ENCODE measurements at regions not wholly inside any gene's neighbourhood (a gene's known extent, or its start where the extent isn't known, plus 50 kb on each side); places are given as distances from the start of the nearest gene placed in this dataset.

DNA sequence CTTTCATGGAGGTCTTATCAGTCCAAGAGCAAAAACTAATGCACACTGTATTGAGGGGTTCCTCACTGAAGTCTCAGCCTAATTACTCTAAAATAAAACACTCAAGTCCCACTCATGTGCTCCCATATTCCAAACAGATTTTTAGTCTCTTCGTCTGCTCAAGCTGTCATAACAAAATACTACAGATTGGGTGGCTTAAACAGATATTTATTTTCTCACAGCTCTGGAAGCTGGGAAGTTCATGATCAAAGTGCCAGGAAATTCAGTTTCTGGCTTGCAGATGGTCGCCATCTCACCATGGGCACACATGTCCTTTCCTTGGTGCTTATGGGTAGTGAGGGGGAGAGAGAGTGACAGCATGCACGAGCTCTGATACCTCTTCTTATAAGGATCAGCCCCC, 147.5 kb downstream of the ANXA2 start:
- Histone ChIP-seq H3K36me3 (no peaks in the 10 kb centered on the region), H3K27ac (no peak overlapping the region), H3K27me3 (no peaks in the 10 kb centered on the region), H3K9me3 (no peaks in the 10 kb centered on the region), H3K4me3 (no peak overlapping the region), H3K4me1 (no peaks in the 10 kb centered on the region)
- intact Hi-C loops (cut with DNase I; ENCODE audit: low total_unique reads), result no loop called here
- DNase-seq, result no peak
- TF ChIP-seq, protein P1, sequence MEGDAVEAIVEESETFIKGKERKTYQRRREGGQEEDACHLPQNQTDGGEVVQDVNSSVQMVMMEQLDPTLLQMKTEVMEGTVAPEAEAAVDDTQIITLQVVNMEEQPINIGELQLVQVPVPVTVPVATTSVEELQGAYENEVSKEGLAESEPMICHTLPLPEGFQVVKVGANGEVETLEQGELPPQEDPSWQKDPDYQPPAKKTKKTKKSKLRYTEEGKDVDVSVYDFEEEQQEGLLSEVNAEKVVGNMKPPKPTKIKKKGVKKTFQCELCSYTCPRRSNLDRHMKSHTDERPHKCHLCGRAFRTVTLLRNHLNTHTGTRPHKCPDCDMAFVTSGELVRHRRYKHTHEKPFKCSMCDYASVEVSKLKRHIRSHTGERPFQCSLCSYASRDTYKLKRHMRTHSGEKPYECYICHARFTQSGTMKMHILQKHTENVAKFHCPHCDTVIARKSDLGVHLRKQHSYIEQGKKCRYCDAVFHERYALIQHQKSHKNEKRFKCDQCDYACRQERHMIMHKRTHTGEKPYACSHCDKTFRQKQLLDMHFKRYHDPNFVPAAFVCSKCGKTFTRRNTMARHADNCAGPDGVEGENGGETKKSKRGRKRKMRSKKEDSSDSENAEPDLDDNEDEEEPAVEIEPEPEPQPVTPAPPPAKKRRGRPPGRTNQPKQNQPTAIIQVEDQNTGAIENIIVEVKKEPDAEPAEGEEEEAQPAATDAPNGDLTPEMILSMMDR (IDR thresholded peaks at IDR 0.05), result no peak
- no peak for TF ChIP-seq POLR2A (IDR thresholded peaks at IDR 0.05)

DNA sequence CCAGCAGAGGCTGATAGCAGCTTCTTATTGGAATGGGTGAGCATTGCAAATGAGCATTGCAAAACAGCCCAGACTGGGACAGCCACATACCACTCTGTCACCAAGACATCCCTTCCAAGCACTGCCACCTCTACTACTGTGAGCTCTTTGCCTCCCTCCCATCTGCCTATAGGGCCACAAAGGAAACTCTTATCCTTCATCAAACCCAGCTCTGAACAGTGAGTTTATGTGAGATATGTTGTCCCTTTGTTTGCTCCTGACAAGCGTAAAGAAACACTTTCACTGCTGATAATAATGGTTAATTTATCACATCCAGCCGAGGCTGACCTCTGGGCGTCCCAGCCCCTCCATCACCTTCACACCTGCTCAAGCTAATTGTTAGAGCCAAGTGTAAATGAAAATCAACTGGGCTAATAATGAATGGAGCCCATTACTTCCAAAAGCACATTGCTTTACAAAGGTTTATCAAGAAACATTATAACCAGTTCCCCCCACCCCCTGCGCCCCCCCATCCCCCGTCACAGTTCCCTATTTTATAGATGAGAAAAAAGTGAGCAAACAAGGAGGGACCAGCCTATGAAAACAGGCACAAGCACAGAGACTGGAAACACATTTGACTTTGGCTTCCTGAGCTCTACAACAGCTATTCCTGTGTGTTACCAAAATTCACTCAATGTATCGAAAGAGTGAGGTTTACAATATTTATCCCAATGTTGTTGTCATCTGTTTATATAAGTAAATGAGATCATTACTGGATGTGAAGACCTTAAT, 146.3 kb downstream of the ANXA2 start:
- intact Hi-C loops (cut with DNase I; ENCODE audit: low total_unique reads), result no loop called here
- Histone ChIP-seq H3K9me3 (no peaks in the 10 kb centered on the region), H3K4me1 (no peaks in the 10 kb centered on the region), H3K27me3 (no peaks in the 10 kb centered on the region), H3K27ac (no peak overlapping the region), H3K36me3 (no peaks in the 10 kb centered on the region), H3K4me3 (no peak overlapping the region)
- no peak for TF ChIP-seq POLR2A (IDR thresholded peaks at IDR 0.05)
- TF ChIP-seq, protein P1 (IDR thresholded peaks at IDR 0.05), result no peak
- no peak for DNase-seq

DNA sequence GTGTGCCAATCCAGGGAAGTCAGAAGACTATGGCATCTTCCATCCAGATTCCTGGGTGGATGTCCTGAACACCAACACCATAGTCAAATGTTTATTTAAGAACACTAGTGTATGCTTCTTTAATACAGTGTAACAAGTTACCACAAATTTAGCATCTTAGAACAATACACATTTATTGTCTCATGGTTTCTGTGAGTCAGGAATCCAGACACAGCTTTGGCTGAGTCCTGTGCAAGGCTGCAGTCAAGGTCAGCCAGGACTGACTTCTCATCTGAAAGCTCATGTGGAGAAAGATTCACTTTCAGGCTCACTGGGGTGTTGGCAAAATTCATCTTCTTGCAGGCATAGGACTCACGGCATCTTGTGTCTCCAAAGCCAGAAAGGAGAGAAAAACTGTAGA, 143.4 kb downstream of the ANXA2 start:
- intact Hi-C loops (cut with DNase I; ENCODE audit: low total_unique reads), result no loop called here
- TF ChIP-seq, protein P1 (IDR thresholded peaks at IDR 0.05), result no peak
- no peak for TF ChIP-seq POLR2A (IDR thresholded peaks at IDR 0.05)

DNA sequence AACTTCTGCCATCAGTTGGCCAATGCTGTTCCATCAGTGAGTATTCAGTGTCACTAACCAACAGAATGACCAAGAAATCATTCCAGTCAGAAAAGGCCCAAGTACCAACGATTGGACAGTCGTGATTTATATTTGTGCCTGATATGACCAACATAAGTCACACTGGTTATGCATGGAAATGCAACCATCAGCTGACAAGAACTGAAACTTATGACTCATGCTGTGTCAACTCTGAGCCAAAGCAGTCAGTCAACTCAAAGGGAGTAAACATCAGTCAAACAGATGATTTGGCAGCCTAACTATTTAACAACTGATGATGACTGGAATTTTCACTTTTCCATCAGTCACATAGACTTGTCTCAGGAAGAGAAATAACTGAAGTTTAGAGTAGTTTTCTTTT, 142.4 kb downstream of the ANXA2 start:
- no peaks in the 10 kb centered on the region for H3K4me1 ChIP-seq

More for the DNA sequence above, 143.4 kb downstream of the ANXA2 start:
- H3K27me3 ChIP-seq, result no peaks in the 10 kb centered on the region
- no peaks in the 10 kb centered on the region for H3K9me3 ChIP-seq
- no peaks in the 10 kb centered on the region for H3K36me3 ChIP-seq
- no peak for DNase-seq
- H3K4me1 ChIP-seq, result no peaks in the 10 kb centered on the region
- H3K27ac ChIP-seq, result no peak overlapping the region
- H3K4me3 ChIP-seq, result no peak overlapping the region

DNA sequence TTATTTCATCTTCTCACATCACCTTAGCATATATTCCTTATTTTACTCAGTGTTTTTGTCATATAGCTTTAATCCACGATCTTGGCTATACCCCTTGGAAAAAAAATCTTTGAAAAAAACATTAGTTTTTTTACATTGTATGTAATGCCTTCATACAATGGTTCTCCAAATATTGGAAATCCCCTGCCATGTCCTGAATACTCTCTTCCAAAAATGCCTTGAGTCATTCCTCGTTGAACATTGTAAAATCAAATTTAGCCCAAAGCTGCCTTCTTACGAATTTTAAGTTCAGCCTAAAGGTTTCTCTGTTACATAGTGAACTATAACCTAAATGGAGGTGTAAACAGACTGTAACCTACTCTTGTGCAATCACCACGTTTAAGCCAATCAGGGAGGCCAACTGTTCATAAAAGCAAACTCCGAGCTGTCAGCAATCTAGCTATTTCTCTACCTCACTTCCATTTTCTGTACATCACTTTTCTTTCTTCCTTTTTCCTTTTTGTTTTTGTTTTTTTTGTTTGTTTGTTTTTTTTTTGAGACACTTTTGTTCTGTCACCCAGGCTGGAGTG, 140.1 kb downstream of the ANXA2 start:
- no peaks in the 10 kb centered on the region for H3K9me3 ChIP-seq
- TF ChIP-seq, protein P1 (IDR thresholded peaks at IDR 0.05), result no peak
- no peak for TF ChIP-seq POLR2A (IDR thresholded peaks at IDR 0.05)
- no peak overlapping the region for H3K4me3 ChIP-seq
- H3K27me3 ChIP-seq, result no peaks in the 10 kb centered on the region
- H3K4me1 ChIP-seq, result no peaks in the 10 kb centered on the region
- H3K36me3 ChIP-seq, result no peaks in the 10 kb centered on the region
- DNase-seq, result no peak
- intact Hi-C loops (cut with DNase I; ENCODE audit: low total_unique reads), result no loop called here
- H3K27ac ChIP-seq, result no peak overlapping the region

More for the DNA sequence above, 142.4 kb downstream of the ANXA2 start:
- H3K4me3 ChIP-seq, result no peak overlapping the region
- H3K9me3 ChIP-seq, result no peaks in the 10 kb centered on the region
- no peak overlapping the region for H3K27ac ChIP-seq
- TF ChIP-seq POLR2A (IDR thresholded peaks at IDR 0.05), result no peak
- TF ChIP-seq, protein P1 (IDR thresholded peaks at IDR 0.05), result no peak
- no peak for DNase-seq
- no peaks in the 10 kb centered on the region for H3K36me3 ChIP-seq
- intact Hi-C loops (cut with DNase I; ENCODE audit: low total_unique reads), result no loop called here
- H3K27me3 ChIP-seq, result no peaks in the 10 kb centered on the region

Measured in uterus (tissue), 3 donors.